HepG2 (cell line): ENCODE measurements at regions not wholly inside any gene's neighbourhood (a gene's known extent, or its start where the extent isn't known, plus 50 kb on each side); places are given as distances from the start of the nearest gene placed in this dataset.

Experiments used
- ATAC-seq: fragments of 200-7000 bp; cut with Tn5 transposase; 3 replicates; pipeline ENCODE4 v1.9.1; 2020; ENCODE audit warnings: mild to moderate bottlenecking, moderate library complexity
- BruUV-seq: library from RNA; stranded (reverse); fragments of 400-500 nt; replicated peaks from 2 replicates; lab custom pipeline; 2021; lab: Mats Ljungman, UMichigan
- CTCF ChIA-PET: fragments of 300-600 bp; formaldehyde crosslinking; extraction: SDS; loops from one replicate; lab custom pipeline; 2021; ENCODE audit warnings: low total read pairs, inconsistent platforms, low intra/inter-chr PET ratio; lab: Yijun Ruan, JAX
- POLR2A ChIA-PET: fragments of 350-600 bp; sonication (Branson Sonifier 250); formaldehyde crosslinking; loops from one replicate; lab custom pipeline; 2020; ENCODE audit warnings: antibody characterized with exemption, inconsistent platforms; lab: Yijun Ruan, JAX
- DNase-seq: peaks from one replicate; pipeline ENCODE4 v3.0.0-alpha.2; 2015; ENCODE audit warnings: low spot score
- FAIRE-seq: peaks from 3 replicates; lab custom pipeline; 2011; peaks lifted over from hg19 to GRCh38; lab: Jason Lieb, UNC
- H2AFZ ChIP-seq: one replicate; pipeline ENCODE4 v1.6.1; 2011; ENCODE audit warnings: low read length, inconsistent platforms
- H3K27ac ChIP-seq: fragments of 300-600 bp; 3 replicates; pipeline ENCODE4 v1.8.0; 2011; ENCODE audit warnings: mixed run types, mild to moderate bottlenecking, mixed read lengths, low read length, inconsistent platforms; ENCODE audit not compliant: insufficient read depth; ENCODE audit errors: extremely low read length
- H3K27me3 ChIP-seq, 2 experiments: fragments of 200-600 bp in 1 of 2; 2 replicates in 1 of 2; 3 replicates in 1 of 2; pipeline versions ENCODE4 v1.6.0 to v1.8.0; 2011; ENCODE audit warnings: low read length in 2 of 2, mild to moderate bottlenecking in 2 of 2, moderate library complexity in 2 of 2, inconsistent platforms in 1 of 2; ENCODE audit not compliant: insufficient read depth in 2 of 2, control insufficient read depth in 1 of 2
- H3K36me3 ChIP-seq, 2 experiments: fragments of 200-600 bp in 1 of 2; replicated peaks in 1 of 2; 2 replicates in 1 of 2; 3 replicates in 1 of 2; pipeline versions ENCODE4 v1.5.1 to v1.8.0; 2011; ENCODE audit warnings: low read length in 2 of 2, inconsistent platforms in 1 of 2; ENCODE audit not compliant: insufficient read depth in 2 of 2, control insufficient read depth in 1 of 2
- H3K4me1 ChIP-seq: 2 replicates; pipeline ENCODE4 v1.5.1; 2012; ENCODE audit warnings: low read length, inconsistent platforms; ENCODE audit not compliant: insufficient read depth
- H3K4me2 ChIP-seq: 2 replicates; pipeline ENCODE4 v1.6.0; 2011; ENCODE audit warnings: low read depth, low read length, inconsistent platforms
- H3K4me3 ChIP-seq, 3 experiments: fragments of 200-600 bp in 1 of 3; sonication (generic), shearing (Covaris generic) in 1 of 3; replicated peaks in 1 of 3; 2 replicates each; pipeline ENCODE4 v1.5.1; 2011 to 2016; ENCODE audit warnings: low read length in 3 of 3, inconsistent platforms in 2 of 3, low read depth in 2 of 3, mild to moderate bottlenecking in 2 of 3, control low read depth in 1 of 3, mixed read lengths in 1 of 3; ENCODE audit not compliant: insufficient read depth in 1 of 3
- H3K79me2 ChIP-seq: one replicate; pipeline ENCODE4 v1.6.1; 2011; ENCODE audit warnings: low read length, inconsistent platforms; ENCODE audit not compliant: insufficient read depth
- H3K9ac ChIP-seq: 2 replicates; pipeline ENCODE4 v1.6.0; 2011; ENCODE audit warnings: mild to moderate bottlenecking, low read depth, low read length, inconsistent platforms; ENCODE audit not compliant: insufficient read depth
- H3K9me3 ChIP-seq: 2 replicates; pipeline ENCODE4 v1.5.1; 2012; ENCODE audit warnings: mild to moderate bottlenecking, low read length
- H4K20me1 ChIP-seq: 2 replicates; pipeline ENCODE4 v1.6.0; 2011; ENCODE audit warnings: inconsistent platforms, mild to moderate bottlenecking, low read length, moderate library complexity; ENCODE audit not compliant: insufficient read depth
- CHD2 ChIP-seq: IDR thresholded peaks from 2 replicates; pipeline ENCODE4 v1.6.1; 2011; ENCODE audit warnings: low read depth, low read length, improper control_type of control experiment
- NCOR1 ChIP-seq: fragments of 200-600 bp; sonication (generic); IDR thresholded peaks from 2 replicates; pipeline ENCODE4 v1.7.0; 2017; ENCODE audit warnings: antibody characterized with exemption, low read length, borderline replicate concordance
- TAF15 ChIP-seq: fragments of 200-400 bp; formaldehyde crosslinking; IDR thresholded peaks from one replicate; pipeline ENCODE4 v1.6.1; 2018; ENCODE audit warnings: mild to moderate bottlenecking, low read depth, low read length; ENCODE audit not compliant: poor library complexity, severe bottlenecking
- XBP1 ChIP-seq: sonication (generic); formaldehyde crosslinking; IDR thresholded peaks from 2 replicates; pipeline ENCODE4 v1.5.0; 2020; ENCODE audit warnings: missing genetic modification reagents
- ZFY ChIP-seq: sonication (generic); formaldehyde crosslinking; IDR thresholded peaks from 2 replicates; pipeline ENCODE4 v1.4.0; 2020; ENCODE audit warnings: missing genetic modification reagents
- ZNF224 ChIP-seq: sonication (generic); formaldehyde crosslinking; IDR thresholded peaks from 2 replicates; pipeline ENCODE4 v1.5.0; 2020; ENCODE audit warnings: mild to moderate bottlenecking, missing genetic modification reagents
- ZNF33A ChIP-seq: sonication (generic); formaldehyde crosslinking; IDR thresholded peaks from 2 replicates; pipeline ENCODE4 v1.5.1; 2020; ENCODE audit warnings: missing genetic modification reagents, mild to moderate bottlenecking, moderate library complexity, borderline replicate concordance
- WGBS: methylation state at CpG from one replicate; pipeline ENCODE4 v1.1.6; 2017; ENCODE audit warnings: low lambda C conversion rate; 5-methylcytosine and 5-hydroxymethylcytosine counted together
- in situ Hi-C: cut with HindIII; loops from 2 replicates; pipeline ENCODE4 v1.10.0; 2017; ENCODE audit warnings: low pct_unique_long_range_greater_than_20kb; ENCODE audit not compliant: extremely low pct_ligation_motif_present
- intact Hi-C: fragments of 100-400 bp; cut with micrococcal nuclease; formaldehyde crosslinking; loops from one replicate; pipeline ENCODE4 v1.10.0; 2022; ENCODE audit not compliant: unreplicated experiment

DNA sequence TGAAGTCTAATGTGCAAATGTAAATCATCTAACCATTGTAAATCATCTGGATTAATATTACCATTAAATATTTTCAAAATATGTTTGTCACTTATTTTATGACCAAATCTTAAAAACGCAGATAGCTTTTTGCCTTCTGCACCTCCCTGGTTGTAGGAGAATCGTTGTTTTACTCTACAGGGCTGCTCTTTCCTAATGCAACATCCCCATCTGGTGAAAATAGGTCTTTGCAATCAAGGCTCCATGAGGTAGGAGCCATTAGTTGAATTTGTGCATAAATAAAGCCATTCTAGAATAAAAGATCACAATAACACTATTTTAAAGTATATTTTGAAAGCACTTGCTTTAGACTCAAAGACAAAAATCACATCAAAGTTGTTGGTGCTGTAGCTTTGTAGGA lies 535.6 kb upstream of the AGTR1 start:
- TF ChIP-seq CHD2, result no peak
- TF ChIP-seq ZFY, result no peak
- TF ChIP-seq ZNF33A (CRISPR knock-in tag), result no peak
- no peak for TF ChIP-seq ZNF224
- TF ChIP-seq NCOR1, result no peak
- no peak for TF ChIP-seq XBP1
- ChIA-PET POLR2A (no interaction called here), CTCF (no interaction called here)
- in situ Hi-C loops (no loop called here), intact Hi-C loops (no loop called here)
- no peaks in the 10 kb centered on the region for H3K4me1 ChIP-seq
- H3K9me3 ChIP-seq, result no peaks in the 10 kb centered on the region
- no peaks in the 10 kb centered on the region for H4K20me1 ChIP-seq
- H3K27ac ChIP-seq, result no peak overlapping the region
- no peak for DNase-seq
- H3K27me3 ChIP-seq, result no peaks in the 10 kb centered on the region
- H3K36me3 ChIP-seq, result no peaks in the 10 kb centered on the region
- 6% methylated on average over 2 of the region's 2 CpGs for WGBS
- H2AFZ ChIP-seq, result no peak overlapping the region
- ATAC-seq, result no peak
- H3K4me2 ChIP-seq, result no peak overlapping the region
- FAIRE-seq, result no peak
- no peaks in the 10 kb centered on the region for H3K79me2 ChIP-seq
- no peak overlapping the region for H3K9ac ChIP-seq
- no TSS peak for BruUV-seq
- H3K4me3 ChIP-seq, result no peak overlapping the region

DNA sequence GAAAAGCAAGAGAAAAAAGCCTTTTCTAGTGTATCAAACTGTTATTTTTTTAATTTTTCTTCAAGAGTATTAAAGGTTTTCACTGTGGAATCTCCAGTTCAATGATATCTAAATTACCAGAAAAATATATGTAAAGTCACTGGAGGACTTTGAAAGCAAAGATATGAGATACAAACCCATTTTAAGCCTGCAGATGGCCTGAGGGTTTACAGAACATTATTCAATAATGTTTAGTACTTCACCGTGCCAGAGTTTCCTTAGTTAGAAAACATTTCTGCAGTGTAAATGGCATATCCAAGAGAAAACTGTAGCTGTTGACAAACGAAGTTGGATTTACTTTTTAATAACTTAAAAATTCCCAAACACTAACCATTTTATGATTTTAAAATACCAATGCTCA lies 529.4 kb upstream of the AGTR1 start:
- Histone ChIP-seq H3K4me1 (no peaks in the 10 kb centered on the region), H3K9ac (no peak overlapping the region), H3K79me2 (no peaks in the 10 kb centered on the region), H3K36me3 (no peaks in the 10 kb centered on the region), H4K20me1 (no peaks in the 10 kb centered on the region), H3K4me2 (no peak overlapping the region), H3K9me3 (no peaks in the 10 kb centered on the region), H3K4me3 (no peak overlapping the region), H3K27ac (no peak overlapping the region), H3K27me3 (no peaks in the 10 kb centered on the region), H2AFZ (no peak overlapping the region)
- ChIA-PET CTCF (no interaction called here), POLR2A (no interaction called here)
- in situ Hi-C loops, result no loop called here
- no TSS peak for BruUV-seq
- no peak for FAIRE-seq
- no peak for DNase-seq
- no peak for TF ChIP-seq TAF15
- intact Hi-C loops, result no loop called here
- 12% methylated on average over 2 of the region's 2 CpGs for WGBS
- ATAC-seq, result no peak
